ENCODE measurements at regions not wholly inside any gene's neighbourhood (a gene's known extent, or its start where the extent isn't known, plus 50 kb on each side); places are given as distances from the start of the nearest gene placed in this dataset.
A peak's percentile ranks its signal among the peaks of the same experiment; 100 is the strongest.
"Not testable (repeated sequence)": the region's sequence is repeated elsewhere in the genome, so short reads cannot be mapped to it uniquely, and the experiment has no call there.

DNA sequence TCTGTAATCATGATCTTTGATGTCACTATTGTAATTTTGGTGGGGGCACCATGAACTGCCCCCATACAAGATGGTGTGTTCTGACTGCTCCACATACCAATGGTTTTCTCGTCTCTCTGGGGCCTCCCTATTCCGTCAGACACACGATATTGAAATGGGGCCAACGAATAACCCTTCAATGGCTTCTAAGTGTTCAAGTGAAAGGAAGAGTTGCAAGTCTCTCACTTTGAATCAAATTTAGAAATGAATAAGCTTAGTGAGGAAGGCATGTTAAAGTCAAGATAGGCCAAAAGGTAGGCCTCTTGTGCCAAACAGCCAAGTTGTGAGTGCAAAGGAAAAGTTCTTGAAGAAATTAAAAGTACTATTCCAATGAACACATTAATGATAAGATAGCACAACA is 205.4 kb downstream of the SPRY1 start:
- no peak for TF ChIP-seq CTCF (IDR thresholded peaks at IDR 0.05; ENCODE audit: low read depth, low read length, missing control alignments)
- in situ Hi-C loops (cut with HindIII; ENCODE audit: low pct_ligation_motif_present, low sequenced_read_pairs), result no loop called here
- no peak overlapping the region for H3K27ac ChIP-seq
- no peak overlapping the region for H3K4me3 ChIP-seq (ENCODE audit: low read depth, low read length)
- no peaks in the 10 kb centered on the region for H3K36me3 ChIP-seq (replicated peaks)
- no peak for DNase-seq
- no peaks in the 10 kb centered on the region for H3K27me3 ChIP-seq (replicated peaks)

- in situ Hi-C loops (cut with HindIII; ENCODE audit: low pct_ligation_motif_present, low sequenced_read_pairs), result no loop called here
- Histone ChIP-seq H3K36me3 (replicated peaks) (no peaks in the 10 kb centered on the region), H3K27ac (no peak overlapping the region), H3K4me3 (ENCODE audit: low read depth, low read length) (no peak overlapping the region), H3K27me3 (replicated peaks) (no peaks in the 10 kb centered on the region)
- TF ChIP-seq CTCF (IDR thresholded peaks at IDR 0.05; ENCODE audit: low read depth, low read length, missing control alignments), result no peak
- DNase-seq, result peak; percentile 27
Measured at GRCh38 chr4:123603165-123603564, 206.6 kb downstream of the SPRY1 start.

DNA sequence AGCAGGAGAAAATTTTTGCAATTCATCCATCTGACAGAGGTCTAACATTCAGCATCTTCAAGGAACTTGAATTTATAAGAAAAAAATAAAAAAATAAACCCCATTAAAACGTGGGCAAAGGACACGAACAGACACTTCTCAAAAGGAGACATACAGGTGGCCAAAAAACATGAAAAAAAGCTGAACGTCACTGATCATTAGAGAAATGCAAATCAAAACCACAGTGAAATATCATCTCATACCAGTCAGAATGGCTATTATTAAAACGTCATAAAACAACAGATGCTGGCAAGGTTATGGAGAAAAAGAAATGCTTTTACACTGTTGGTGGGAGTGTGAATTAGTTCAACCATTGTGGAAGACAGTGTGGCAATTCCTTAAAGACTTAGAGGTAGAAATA is 209.2 kb downstream of the SPRY1 start:
- in situ Hi-C loops (cut with HindIII; ENCODE audit: low pct_ligation_motif_present, low sequenced_read_pairs); H3K27ac ChIP-seq; H3K36me3 ChIP-seq (replicated peaks); H3K4me3 ChIP-seq (ENCODE audit: low read depth, low read length); H3K27me3 ChIP-seq (replicated peaks); DNase-seq: not testable (repeated sequence)

GRCh38 chr4:123606336-123606735 is 209.7 kb downstream of the SPRY1 start:
- Histone ChIP-seq H3K27ac (no peak overlapping the region), H3K4me3 (ENCODE audit: low read depth, low read length) (no peak overlapping the region), H3K27me3 (replicated peaks) (no peaks in the 10 kb centered on the region), H3K36me3 (replicated peaks) (no peaks in the 10 kb centered on the region)
- DNase-seq, result no peak
- in situ Hi-C loops (cut with HindIII; ENCODE audit: low pct_ligation_motif_present, low sequenced_read_pairs), result no loop called here
- TF ChIP-seq CTCF (IDR thresholded peaks at IDR 0.05; ENCODE audit: low read depth, low read length, missing control alignments), result no peak

- no peak for TF ChIP-seq CTCF (IDR thresholded peaks at IDR 0.05; ENCODE audit: low read depth, low read length, missing control alignments)
- H3K4me3 ChIP-seq (ENCODE audit: low read depth, low read length), result no peak overlapping the region
- H3K27me3 ChIP-seq (replicated peaks), result no peaks in the 10 kb centered on the region
- H3K36me3 ChIP-seq (replicated peaks), result no peaks in the 10 kb centered on the region
- DNase-seq, result no peak
- in situ Hi-C loops (cut with HindIII; ENCODE audit: low pct_ligation_motif_present, low sequenced_read_pairs), result no loop called here
- H3K27ac ChIP-seq, result no peak overlapping the region
Measured at GRCh38 chr4:123606946-123607542, 210.4 kb downstream of the SPRY1 start.

- in situ Hi-C loops (cut with HindIII; ENCODE audit: low pct_ligation_motif_present, low sequenced_read_pairs), result no loop called here
- no peaks in the 10 kb centered on the region for H3K27me3 ChIP-seq (replicated peaks)
- H3K36me3 ChIP-seq (replicated peaks), result no peaks in the 10 kb centered on the region
- no peak for DNase-seq
- no peak for TF ChIP-seq CTCF (IDR thresholded peaks at IDR 0.05; ENCODE audit: low read depth, low read length, missing control alignments)
- no peak overlapping the region for H3K4me3 ChIP-seq (ENCODE audit: low read depth, low read length)
- no peak overlapping the region for H3K27ac ChIP-seq
Measured at GRCh38 chr4:123609829-123610228, 213.2 kb downstream of the SPRY1 start.

Data from brain microvascular endothelial cell (primary cell).